Common myeloid progenitor, CD34-positive (primary cell): ENCODE measurements at regions not wholly inside any gene's neighbourhood (a gene's known extent, or its start where the extent isn't known, plus 50 kb on each side); places are given as distances from the start of the nearest gene placed in this dataset.
"Not testable (repeated sequence)": the region's sequence is repeated elsewhere in the genome, so short reads cannot be mapped to it uniquely, and the experiment has no call there.

ENCODE experiments used
- CTCF ChIA-PET: fragments of 350-600 bp; sonication (Branson Sonifier 250); formaldehyde crosslinking; loops from one replicate; lab custom pipeline; 2021; ENCODE audit warnings: antibody characterized with exemption; lab: Charles Lee
- POLR2A ChIA-PET: fragments of 350-600 bp; sonication (Branson Sonifier 250); formaldehyde crosslinking; loops from one replicate; lab custom pipeline; 2021; ENCODE audit warnings: antibody characterized with exemption; lab: Charles Lee
- DNase-seq, 3 donors: peaks; one replicate each; pipeline versions ENCODE4 v3.0.0 to v3.0.0-alpha.2; 2013
- H3K27ac ChIP-seq, 2 experiments: 1 replicate in 1 of 2; 2 replicates in 1 of 2; pipeline ENCODE4 v1.7.0; 2013; ENCODE audit warnings: inconsistent platforms in 2 of 2, low read length in 2 of 2, mild to moderate bottlenecking in 2 of 2, low read depth in 1 of 2, moderate library complexity in 1 of 2; ENCODE audit not compliant: severe bottlenecking in 2 of 2, insufficient read depth in 1 of 2, poor library complexity in 1 of 2
- H3K27me3 ChIP-seq, 5 experiments: replicated peaks in 2 of 5; 1 replicate in 3 of 5; 2 replicates in 2 of 5; pipeline versions ENCODE4 v1.6.1 to v1.7.0; 2013; ENCODE audit warnings: low read length in 4 of 5, mild to moderate bottlenecking in 2 of 5, moderate library complexity in 2 of 5, inconsistent platforms in 1 of 5; ENCODE audit not compliant: insufficient read depth in 5 of 5, control insufficient read depth in 4 of 5
- H3K36me3 ChIP-seq, 4 experiments: 1 replicate in 2 of 4; 2 replicates in 2 of 4; pipeline versions ENCODE4 v1.6.1 to v1.7.0; 2013; ENCODE audit warnings: low read length in 3 of 4, control low read depth in 1 of 4, mild to moderate bottlenecking in 1 of 4; ENCODE audit not compliant: control insufficient read depth in 4 of 4, insufficient read depth in 4 of 4
- H3K4me1 ChIP-seq, 4 experiments: 1 replicate in 3 of 4; 2 replicates in 1 of 4; pipeline versions ENCODE4 v1.6.1 to v1.7.1; 2013; ENCODE audit warnings: low read length in 3 of 4, mild to moderate bottlenecking in 3 of 4, control low read depth in 1 of 4, inconsistent platforms in 1 of 4, moderate library complexity in 1 of 4; ENCODE audit not compliant: control insufficient read depth in 4 of 4, insufficient read depth in 4 of 4; ENCODE audit errors: control extremely low read depth in 1 of 4
- H3K4me3 ChIP-seq, 7 experiments: 1 replicate in 4 of 7; 2 replicates in 3 of 7; pipeline versions ENCODE4 v1.5.1 to v1.7.0; 2013; ENCODE audit warnings: mild to moderate bottlenecking in 7 of 7, low read length in 6 of 7, moderate library complexity in 6 of 7, inconsistent platforms in 2 of 7, low read depth in 2 of 7, control low read depth in 1 of 7; ENCODE audit not compliant: insufficient read depth in 4 of 7, control insufficient read depth in 1 of 7; ENCODE audit errors: extremely low read depth in 1 of 7
- H3K9me3 ChIP-seq, 5 experiments: 1 replicate in 4 of 5; 2 replicates in 1 of 5; pipeline versions ENCODE4 v1.6.1 to v1.7.1; 2013; ENCODE audit warnings: low read length in 4 of 5, mild to moderate bottlenecking in 2 of 5, inconsistent platforms in 1 of 5, low read depth in 1 of 5, moderate library complexity in 1 of 5; ENCODE audit not compliant: control insufficient read depth in 4 of 5, insufficient read depth in 2 of 5; ENCODE audit errors: control extremely low read depth in 1 of 5
- WGBS: methylation state at CpG from one replicate; pipeline ENCODE4 v1.1.5; 2013; ENCODE audit not compliant: insufficient coverage; 5-methylcytosine and 5-hydroxymethylcytosine counted together

DNA sequence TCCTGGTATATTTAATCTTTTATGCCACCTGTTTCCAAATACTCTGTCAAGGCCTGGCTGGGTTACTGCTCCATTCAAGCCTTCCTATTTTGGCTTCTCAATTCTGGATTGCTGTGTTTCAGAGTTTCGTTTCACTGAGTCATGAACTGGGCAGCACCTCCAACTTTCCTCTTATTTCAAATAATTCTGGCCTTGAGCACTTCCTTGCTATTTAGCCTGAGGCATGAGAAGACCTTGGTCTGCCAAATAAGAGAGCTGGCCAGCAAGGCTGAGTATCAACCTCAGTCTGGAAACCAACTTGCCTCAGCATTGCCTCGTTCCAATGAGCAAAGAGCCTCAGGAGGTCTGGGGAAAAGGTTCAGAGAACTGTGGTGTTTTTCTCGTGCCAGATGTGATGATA lies 66.6 kb downstream of the TNFAIP3 start:
- ChIA-PET POLR2A (no interaction called here), CTCF (interaction anchor here (1.0 to 2.0 kb wide), 6 partner anchors 11 to 275 kb away, joined by 3 to 10 read pairs (median 3); partner anchors contain the start of gene TNFAIP3)
- Histone ChIP-seq H3K36me3 (no peaks in the 10 kb centered on the region), H3K4me1 (peaks cover 0 to 9% (median 6%) of the 10 kb centered on the region in 4 experiments), H3K4me3 (no peak overlapping the region), H3K27ac (no peak overlapping the region), H3K27me3 (no peaks in the 10 kb centered on the region), H3K9me3 (peaks cover 0 to 11% (median 1%) of the 10 kb centered on the region in 5 experiments)
- DNase-seq = no peak
- WGBS = 98% methylated on average over 3 of the region's 3 CpGs

DNA sequence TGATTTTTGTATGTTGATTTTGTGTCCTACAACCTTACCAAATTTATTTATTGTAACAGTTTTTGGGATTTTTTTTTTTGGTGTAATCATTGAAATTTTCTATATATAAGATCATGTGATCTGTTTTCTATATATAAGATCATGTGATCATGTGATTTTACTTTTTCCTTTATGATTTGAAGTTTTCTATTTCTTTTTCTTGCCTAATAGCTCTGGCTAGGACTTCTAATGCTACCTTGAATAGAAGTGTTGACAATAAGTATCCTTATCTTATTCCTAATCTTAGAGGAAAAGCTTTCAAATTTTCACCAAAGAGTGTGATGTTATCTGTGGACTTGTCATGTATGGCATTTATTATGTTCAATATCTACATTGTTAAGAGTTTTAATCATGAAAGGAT lies 69.7 kb downstream of the TNFAIP3 start:
- H3K4me1 ChIP-seq = peaks cover 0 to 11% (median 4%) of the 10 kb centered on the region in 4 experiments
- no peak for DNase-seq
- no peaks in the 10 kb centered on the region for H3K36me3 ChIP-seq
- H3K27me3 ChIP-seq = no peaks in the 10 kb centered on the region
- no peak overlapping the region for H3K27ac ChIP-seq
- ChIA-PET POLR2A (no interaction called here), CTCF (interaction anchor here (0.6 to 1.4 kb wide), 2 partner anchors 170 to 232 kb away, joined by 3 to 4 read pairs; no protein-coding TSS in a partner anchor)
- no peak overlapping the region for H3K4me3 ChIP-seq
- peaks cover 0 to 15% (median 1%) of the 10 kb centered on the region in 5 experiments for H3K9me3 ChIP-seq

DNA sequence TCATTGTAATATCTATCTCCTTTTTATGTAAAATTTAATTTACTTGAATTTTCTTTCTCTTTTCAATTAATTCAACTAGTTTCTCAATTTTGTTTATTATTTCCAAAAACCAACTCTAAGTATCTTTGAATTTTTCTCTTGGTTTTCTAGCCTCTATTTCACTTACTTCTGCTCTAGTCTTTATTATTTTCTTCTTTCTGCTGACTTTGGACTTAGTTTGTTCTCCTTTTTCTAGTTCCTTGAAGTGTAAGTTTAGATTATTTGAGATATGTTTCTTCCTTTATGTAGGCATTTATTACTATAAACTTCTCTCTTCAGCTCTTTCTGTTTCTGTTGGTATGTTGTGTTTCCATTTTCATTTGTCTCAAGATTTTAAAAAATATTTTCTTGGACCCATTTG lies 70.8 kb downstream of the TNFAIP3 start:
- ChIA-PET POLR2A (no interaction called here), CTCF (interaction anchor here (1.0 to 2.4 kb wide), 2 partner anchors 60 to 229 kb away, joined by 3 to 11 read pairs; no protein-coding TSS in a partner anchor)
- H3K4me1 ChIP-seq = peaks cover 0 to 11% (median 4%) of the 10 kb centered on the region in 4 experiments
- no peak overlapping the region for H3K27ac ChIP-seq
- no peaks in the 10 kb centered on the region for H3K36me3 ChIP-seq
- H3K27me3 ChIP-seq = no peaks in the 10 kb centered on the region
- DNase-seq = no peak
- H3K9me3 ChIP-seq = peaks cover 0 to 15% (median 1%) of the 10 kb centered on the region in 5 experiments
- no peak overlapping the region for H3K4me3 ChIP-seq

DNA sequence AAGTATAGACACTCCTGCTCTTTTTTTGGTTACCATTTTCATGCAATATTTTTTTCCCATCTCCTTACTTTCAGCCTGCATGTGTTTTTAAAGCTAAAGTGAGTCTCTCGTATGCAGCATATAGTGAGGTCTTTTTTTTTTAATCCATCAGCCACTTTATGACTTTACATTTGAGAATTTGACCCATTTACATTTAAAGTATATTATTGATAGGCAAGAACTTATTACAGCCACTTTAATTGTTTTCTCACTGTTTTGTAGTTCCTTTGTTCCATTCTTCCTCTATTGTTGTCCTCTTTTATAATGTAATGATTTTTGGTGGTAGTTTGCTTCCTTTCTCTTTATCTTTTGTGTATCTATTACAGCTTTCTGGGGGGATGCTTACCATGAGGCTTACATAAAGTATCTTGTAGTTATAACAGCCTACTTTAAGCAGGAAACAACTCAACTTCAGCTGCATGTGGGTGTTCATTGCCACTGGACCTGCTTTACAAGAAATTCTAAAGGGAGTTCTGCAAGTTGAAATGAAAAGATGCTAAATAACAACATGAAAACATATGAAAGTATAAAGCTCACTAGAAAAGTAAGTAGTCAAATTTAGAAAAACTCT lies 71.8 kb downstream of the TNFAIP3 start:
- ChIA-PET POLR2A (interaction anchor here (0.6 to 0.9 kb wide), 2 partner anchors 11 to 719 kb away, joined by 4 to 5 read pairs; no protein-coding TSS in a partner anchor), CTCF (interaction anchor here (0.7 to 4.0 kb wide), 30 partner anchors 7 to 239 kb away, joined by 3 to 24 read pairs (median 5); partner anchors contain the start of gene TNFAIP3)
- H3K36me3 ChIP-seq = no peaks in the 10 kb centered on the region
- H3K4me1 ChIP-seq = peaks cover 0 to 11% (median 4%) of the 10 kb centered on the region in 4 experiments
- no peak overlapping the region for H3K27ac ChIP-seq
- no CpG with 5 or more reads among the region's 1 CpG for WGBS
- H3K4me3 ChIP-seq = no peak overlapping the region
- DNase-seq = no peak
- H3K27me3 ChIP-seq = no peaks in the 10 kb centered on the region
- H3K9me3 ChIP-seq = peaks cover 0 to 15% (median 1%) of the 10 kb centered on the region in 5 experiments

DNA sequence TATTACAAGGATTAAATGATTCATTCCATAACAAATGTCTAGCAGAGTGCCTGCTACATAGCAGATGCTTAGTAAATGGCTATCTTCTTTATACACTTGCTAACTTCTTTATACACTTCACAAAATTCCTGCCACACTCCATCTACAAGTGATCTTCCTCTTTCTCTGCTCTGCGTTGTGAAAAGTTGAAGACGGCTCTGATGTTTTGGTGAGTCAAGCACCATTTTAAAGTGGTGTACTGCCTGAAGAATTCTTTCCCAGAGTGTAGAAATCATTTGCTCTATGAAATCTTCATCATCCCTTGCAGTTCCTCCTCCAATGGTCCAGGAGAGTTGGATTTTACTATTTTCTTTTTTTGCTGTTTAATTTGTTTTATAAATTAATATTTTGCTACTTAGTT lies 74.9 kb downstream of the TNFAIP3 start:
- Histone ChIP-seq H3K27me3 (no peaks in the 10 kb centered on the region), H3K4me1 (peaks cover 0 to 11% (median 4%) of the 10 kb centered on the region in 4 experiments), H3K36me3 (no peaks in the 10 kb centered on the region), H3K27ac (no peak overlapping the region), H3K4me3 (no peak overlapping the region), H3K9me3 (peaks cover 0 to 7% (median under 1%) of the 10 kb centered on the region in 5 experiments)
- no peak for DNase-seq
- WGBS = no CpG with 5 or more reads among the region's 2 CpGs
- ChIA-PET POLR2A (no interaction called here), CTCF (interaction anchor here (0.9 to 4.0 kb wide), 11 partner anchors 12 to 241 kb away, joined by 3 to 24 read pairs (median 4); partner anchors contain the start of gene TNFAIP3)

DNA sequence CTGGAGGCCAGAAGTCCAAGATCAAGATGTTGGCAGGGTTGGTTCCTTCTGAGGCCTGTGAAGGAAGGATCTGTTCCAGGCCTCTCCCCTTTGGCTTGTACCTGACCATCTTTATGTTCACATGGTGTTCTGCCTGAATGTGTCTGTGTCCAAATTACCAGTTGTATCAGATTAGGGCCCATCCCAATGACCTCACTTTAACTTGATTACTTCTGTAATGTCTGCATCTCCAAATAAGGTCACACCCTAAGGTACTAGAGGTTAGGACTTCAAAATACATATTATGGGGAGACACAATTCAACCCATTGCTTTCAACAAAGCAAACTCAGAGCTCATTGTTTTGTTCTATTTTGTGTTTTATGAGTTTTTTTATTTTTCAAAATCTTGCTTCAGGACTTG lies 75.7 kb downstream of the TNFAIP3 start:
- Histone ChIP-seq H3K4me1 (peaks cover 0 to 11% (median 4%) of the 10 kb centered on the region in 4 experiments), H3K4me3 (no peak overlapping the region), H3K27me3 (no peaks in the 10 kb centered on the region), H3K36me3 (no peaks in the 10 kb centered on the region), H3K9me3 (peaks cover 0 to 7% (median 0%) of the 10 kb centered on the region in 5 experiments), H3K27ac (no peak overlapping the region)
- no peak for DNase-seq
- CTCF ChIA-PET = interaction anchor here (0.6 to 4.1 kb wide), 12 partner anchors 16 to 460 kb away, joined by 3 to 15 read pairs (median 4); partner anchors contain the start of gene TNFAIP3
- POLR2A ChIA-PET = no interaction called here

DNA sequence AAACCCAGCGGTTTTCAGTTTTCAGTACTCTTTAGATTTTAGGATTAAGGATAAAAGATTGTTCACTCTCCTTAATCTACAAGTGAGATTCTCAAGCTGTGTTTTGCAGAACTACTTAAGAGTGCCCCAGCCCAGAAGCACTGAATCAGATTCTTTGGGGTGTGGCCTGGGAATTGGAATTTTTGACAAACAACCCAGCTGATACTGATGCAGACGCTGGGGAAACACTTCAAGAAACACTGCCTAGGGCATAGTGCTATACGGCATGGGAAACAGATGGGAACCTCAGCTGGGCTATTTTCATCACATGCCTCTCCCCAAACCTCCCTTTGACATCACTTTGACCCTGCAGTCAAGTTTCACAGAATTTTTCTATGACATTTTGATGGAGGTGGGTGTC lies 77.3 kb downstream of the TNFAIP3 start:
- peaks cover 0 to 11% (median 4%) of the 10 kb centered on the region in 4 experiments for H3K4me1 ChIP-seq
- not testable (repeated sequence) for H3K36me3 ChIP-seq, DNase-seq, H3K27ac ChIP-seq, H3K9me3 ChIP-seq, H3K4me3 ChIP-seq, H3K27me3 ChIP-seq
- ChIA-PET CTCF (interaction anchor here (0.8 to 7.5 kb wide), 33 partner anchors 10 to 339 kb away, joined by 3 to 76 read pairs (median 4); partner anchors contain the start of gene TNFAIP3), POLR2A (interaction anchor here (0.6 to 0.9 kb wide), 3 partner anchors 14 to 726 kb away, joined by 3 to 7 read pairs (median 4); no protein-coding TSS in a partner anchor)
- WGBS = 43% methylated on average over 2 of the region's 3 CpGs
